ENCODE measurements at regions not wholly inside any gene's neighbourhood (a gene's known extent, or its start where the extent isn't known, plus 50 kb on each side); places are given as distances from the start of the nearest gene placed in this dataset.

GRCh38 chr1:209324901-209325871 is 258.3 kb upstream of the CAMK1G start:
- DNase-seq (ENCODE audit: low read depth, low spot score): no peak

- DNase-seq (ENCODE audit: low read depth, low spot score): no peak
Measured at GRCh38 chr1:209326076-209326475, 257.4 kb upstream of the CAMK1G start.

DNA sequence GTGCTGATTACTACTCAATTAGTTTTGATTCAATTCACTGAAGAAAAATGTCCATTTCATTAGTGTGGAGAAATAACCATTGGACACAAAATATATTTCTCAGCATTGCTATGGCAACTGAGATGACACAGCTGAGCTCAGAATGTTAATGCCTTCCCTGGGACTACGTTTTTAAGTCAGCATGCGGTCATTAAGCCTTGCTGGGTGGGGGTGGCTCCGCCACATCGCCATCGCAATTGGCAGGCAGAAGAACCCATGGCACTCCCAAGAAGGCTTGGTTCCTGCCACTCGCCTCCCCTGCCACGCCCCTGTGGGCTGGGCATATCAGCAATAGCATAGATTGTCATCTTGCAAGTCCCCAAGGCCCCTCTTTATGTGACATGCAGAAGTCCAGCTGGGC is 256.7 kb upstream of the CAMK1G start:
- no peak for DNase-seq (ENCODE audit: low read depth, low spot score)

- DNase-seq (ENCODE audit: low read depth, low spot score): no peak
Measured at GRCh38 chr1:209328196-209328595, 255.3 kb upstream of the CAMK1G start.

DNA sequence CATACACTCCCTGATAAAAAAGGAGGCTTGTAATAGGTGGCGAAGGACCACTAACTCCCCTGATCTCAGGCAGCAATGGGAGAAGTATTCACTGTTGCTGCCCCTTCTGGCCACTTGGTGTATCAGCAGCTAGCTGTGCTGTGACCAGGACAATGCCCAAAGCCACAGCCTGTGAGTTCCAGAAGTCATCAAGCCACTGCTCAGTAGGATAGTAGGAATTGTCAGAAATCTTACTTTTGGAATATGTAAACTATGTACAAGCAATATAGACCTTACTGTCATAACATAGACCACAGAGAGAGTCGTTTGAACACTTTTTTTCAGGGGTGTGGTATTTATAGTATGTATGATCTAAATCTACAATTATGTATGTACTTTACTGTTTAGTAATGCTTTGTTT is 248.3 kb upstream of the CAMK1G start:
- DNase-seq (ENCODE audit: low read depth, low spot score): no peak

DNA sequence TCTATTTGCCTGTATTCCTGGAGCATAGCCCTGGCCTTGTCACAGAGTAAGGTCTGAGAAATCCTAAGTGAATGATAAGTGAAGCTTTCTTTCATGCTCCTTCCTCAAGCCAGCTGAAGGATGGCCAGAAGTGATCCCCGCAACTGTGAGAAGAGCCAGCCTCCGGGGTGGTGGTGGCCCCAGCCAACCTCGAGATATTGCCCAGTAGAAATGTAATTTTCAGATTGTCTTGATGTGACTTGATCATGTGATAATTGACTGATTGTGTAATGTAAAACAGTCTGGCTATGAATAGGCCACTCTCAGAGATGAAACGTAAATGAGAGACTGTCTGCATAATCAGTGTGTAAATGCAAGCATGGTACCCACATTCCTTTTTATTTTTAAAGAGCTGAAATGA is 242.4 kb upstream of the CAMK1G start:
- no peak for DNase-seq (ENCODE audit: low read depth, low spot score)

GRCh38 chr1:209341673-209342420 is 241.7 kb upstream of the CAMK1G start:
- DNase-seq (ENCODE audit: low read depth, low spot score): no peak

GRCh38 chr1:209342441-209343175 is 240.9 kb upstream of the CAMK1G start:
- no peak for DNase-seq (ENCODE audit: low read depth, low spot score)

DNA sequence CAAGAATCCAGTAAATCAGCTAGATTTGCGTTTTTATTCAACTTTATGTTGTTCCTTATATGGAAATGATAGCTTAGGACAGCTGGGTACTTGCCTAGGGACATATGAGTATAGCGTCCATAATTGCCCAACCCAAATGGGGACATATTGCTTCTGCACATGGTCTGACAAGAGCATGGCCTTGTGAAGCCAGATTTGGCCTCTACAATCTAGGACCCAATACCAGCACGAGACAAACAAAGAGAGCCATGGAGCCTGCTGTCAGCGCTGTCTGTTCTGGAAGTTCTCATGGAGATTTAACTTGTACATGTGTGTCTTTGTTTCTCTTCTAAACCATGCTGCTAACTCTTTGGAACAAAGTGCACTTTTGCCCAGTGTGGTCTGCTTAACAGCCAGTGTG is 240.0 kb upstream of the CAMK1G start:
- DNase-seq (ENCODE audit: low read depth, low spot score): no peak

GRCh38 chr1:209344156-209344555 is 239.4 kb upstream of the CAMK1G start:
- DNase-seq (ENCODE audit: low read depth, low spot score): no peak

GRCh38 chr1:209349363-209350308 is 233.9 kb upstream of the CAMK1G start:
- DNase-seq (ENCODE audit: low read depth, low spot score): no peak

DNA sequence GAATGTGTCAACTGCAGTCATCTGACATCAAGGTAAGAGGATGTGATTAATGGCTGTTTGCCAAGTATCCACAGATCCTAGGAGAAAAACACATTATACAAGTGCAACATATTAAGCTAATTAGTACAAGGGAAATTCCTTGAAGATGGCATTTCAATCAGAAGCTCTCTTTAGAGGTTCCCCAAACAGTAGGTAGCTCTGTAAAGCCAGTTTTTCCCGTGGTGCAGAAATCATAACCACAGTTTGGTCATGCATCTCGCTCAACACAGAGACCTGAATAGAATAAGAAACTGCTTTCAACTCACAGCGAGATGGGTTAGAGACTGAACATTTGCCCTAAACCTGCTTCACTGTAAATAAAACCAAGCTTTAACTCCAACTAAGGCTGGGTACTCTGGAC is 230.5 kb upstream of the CAMK1G start:
- DNase-seq (ENCODE audit: low read depth, low spot score): no peak

GRCh38 chr1:209354111-209354839 is 229.2 kb upstream of the CAMK1G start:
- peak; percentile 61 for DNase-seq (ENCODE audit: low read depth, low spot score)

DNA sequence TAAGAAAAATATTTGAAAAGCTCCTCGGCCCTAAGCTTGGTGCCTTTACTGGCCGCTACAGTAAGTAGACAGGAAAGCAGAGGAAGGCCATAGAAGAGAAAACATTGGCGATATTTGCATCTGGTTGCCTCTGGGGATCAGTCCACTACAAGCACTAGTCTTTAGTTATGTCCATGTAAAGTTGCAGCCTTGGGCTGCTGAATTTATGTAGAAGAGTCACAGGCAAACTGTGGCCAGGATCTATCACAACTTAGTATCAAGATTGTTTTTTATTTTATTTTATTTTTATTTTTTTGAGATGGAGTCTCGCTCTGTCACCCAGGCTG is 228.7 kb upstream of the CAMK1G start:
- no peak for DNase-seq (ENCODE audit: low read depth, low spot score)

GRCh38 chr1:209355415-209355814 is 228.1 kb upstream of the CAMK1G start:
- DNase-seq (ENCODE audit: low read depth, low spot score): no peak

GRCh38 chr1:209356976-209357377 is 226.5 kb upstream of the CAMK1G start:
- no peak for DNase-seq (ENCODE audit: low read depth, low spot score)

- DNase-seq (ENCODE audit: low read depth, low spot score): no peak
Measured at GRCh38 chr1:209363112-209363511, 220.4 kb upstream of the CAMK1G start.

DNA sequence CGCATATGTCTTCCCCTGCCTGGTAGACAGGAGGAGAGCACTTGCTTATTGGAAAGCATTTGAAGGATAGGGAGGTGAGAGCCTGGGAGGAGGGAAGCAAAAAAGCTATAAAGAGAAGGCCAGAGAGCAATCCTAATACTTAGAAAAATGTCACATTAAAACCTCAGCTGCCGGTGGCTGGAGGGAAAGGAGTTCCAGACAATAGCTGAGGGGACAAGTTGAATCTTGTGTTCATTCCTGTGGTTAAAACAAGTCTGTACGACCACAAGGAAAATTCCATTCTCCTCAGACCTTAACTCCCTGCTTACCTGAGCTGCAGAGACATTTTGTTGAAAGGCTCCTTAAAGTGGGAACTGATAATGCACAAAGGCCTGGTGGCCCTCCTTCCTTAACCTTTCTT is 218.8 kb upstream of the CAMK1G start:
- DNase-seq (ENCODE audit: low read depth, low spot score): no peak

GRCh38 chr1:209367061-209367772 is 216.3 kb upstream of the CAMK1G start:
- DNase-seq (ENCODE audit: low read depth, low spot score): no peak

All from smooth muscle cell of the brain vasculature (primary cell).